NCI-H2107 (cell line): ENCODE measurements at regions not wholly inside any gene's neighbourhood (a gene's known extent, or its start where the extent isn't known, plus 50 kb on each side); places are given as distances from the start of the nearest gene placed in this dataset.
"Not testable (repeated sequence)": the region's sequence is repeated elsewhere in the genome, so short reads cannot be mapped to it uniquely, and the experiment has no call there.

Experiments
- DNase-seq: peaks from one replicate; lab custom pipeline; 2025; lab: John Stamatoyannopoulos, UW

DNA sequence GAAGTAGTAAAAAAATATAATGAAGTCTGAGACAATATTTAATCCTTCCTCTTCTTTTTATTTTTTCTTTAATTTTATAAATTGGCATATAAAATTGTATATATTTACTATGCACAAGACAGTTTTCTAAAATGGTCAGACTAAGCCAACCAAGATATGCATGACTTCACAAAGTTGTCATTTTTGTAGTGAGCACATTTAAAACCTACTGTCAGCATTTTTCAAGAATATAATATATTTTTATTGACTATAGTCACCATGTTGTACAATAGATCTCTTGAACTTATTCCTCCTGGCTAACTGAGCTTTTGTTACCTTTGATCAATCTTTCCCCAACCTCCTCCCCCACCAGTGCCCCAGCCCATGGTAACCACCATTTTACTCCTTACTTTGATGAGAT lies 129.2 kb downstream of the ATP6V1G3 start:
- no peak for DNase-seq

DNA sequence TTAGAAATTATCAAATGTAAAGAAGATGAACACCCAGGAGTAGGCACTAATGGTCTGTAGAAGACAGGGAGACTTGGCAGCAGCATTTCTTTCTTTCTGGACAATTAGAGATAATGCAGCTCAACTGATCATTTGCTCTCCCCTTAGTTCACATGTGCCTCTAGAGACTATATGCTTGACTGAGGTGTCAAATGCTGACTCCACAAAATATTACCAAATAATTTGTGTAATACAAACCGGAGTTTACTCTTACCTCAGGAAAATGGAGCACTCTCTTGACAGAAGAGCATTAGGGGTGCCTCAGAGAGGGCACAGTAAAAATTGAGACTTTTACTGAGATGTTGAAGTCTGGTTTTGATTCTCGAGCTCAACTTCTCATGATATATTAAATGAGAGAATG lies 131.8 kb downstream of the ATP6V1G3 start:
- DNase-seq = no peak

GRCh38 chr1:198404632-198405031 lies 135.8 kb downstream of the ATP6V1G3 start:
- not testable (repeated sequence) for DNase-seq

DNA sequence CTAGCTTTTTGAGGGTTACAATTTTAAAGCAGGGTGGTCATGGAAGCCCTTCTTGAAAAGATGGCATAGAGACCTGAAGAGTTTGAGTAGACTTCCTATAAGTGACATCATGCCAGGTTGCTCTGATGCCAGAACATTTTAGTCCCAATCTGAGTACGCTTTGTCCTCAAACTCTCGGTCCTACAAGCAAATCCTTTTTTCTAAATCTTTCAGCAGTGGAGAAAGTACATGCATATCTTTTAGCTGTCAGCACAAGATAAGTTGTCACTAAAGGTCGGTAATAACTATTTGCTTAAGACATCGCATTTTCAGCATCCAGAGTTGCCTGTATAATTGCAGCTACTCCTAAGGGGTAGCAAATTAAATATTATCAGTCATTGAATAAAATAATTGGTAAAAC lies 140.4 kb downstream of the ATP6V1G3 start:
- DNase-seq = no peak

DNA sequence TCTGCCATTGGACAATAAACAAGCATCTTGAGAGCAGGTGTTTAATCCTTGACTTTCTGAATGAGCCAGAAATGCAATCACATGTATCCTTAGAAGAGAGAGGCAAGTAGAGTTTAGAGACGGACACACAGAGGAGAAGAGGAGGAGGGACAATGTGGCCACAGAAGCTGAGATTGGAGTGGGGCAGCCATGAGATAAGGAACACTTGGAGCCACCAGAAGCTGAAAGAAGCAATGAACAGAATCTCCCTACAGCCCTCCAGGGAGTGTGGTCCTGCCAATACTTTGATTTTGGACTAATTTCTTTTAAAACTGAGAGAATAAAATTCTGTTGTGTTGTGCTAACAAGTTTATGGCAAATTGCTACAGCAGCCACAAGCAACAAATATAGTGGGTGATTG lies 141.0 kb downstream of the ATP6V1G3 start:
- DNase-seq = no peak

DNA sequence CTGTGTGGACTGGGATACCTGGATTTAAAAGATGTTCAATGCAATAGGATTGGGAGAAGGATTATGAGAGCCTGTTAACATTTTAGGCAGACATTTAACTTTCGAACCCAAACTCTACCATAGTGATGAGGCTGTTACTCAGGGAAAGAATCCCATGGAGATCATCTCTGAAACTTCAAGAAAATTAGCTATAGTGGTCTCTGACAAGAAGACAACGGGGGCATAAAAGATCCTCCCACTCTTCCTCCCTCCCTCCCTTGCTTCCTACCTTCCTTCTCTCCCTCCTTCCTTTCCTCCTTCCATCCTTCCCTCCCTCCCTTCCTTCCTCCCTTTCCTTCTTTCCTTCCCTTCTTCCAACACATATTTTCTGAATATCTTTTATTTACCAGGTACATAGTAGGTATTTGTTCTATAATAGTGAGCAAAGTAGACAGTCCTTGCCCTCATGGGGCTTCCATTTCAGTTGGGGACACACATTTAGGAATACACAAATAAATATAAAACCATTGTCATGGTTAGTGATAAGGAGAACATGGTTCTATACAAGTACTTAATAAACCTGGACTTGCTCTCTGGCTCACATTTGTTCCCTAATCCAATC lies 143.2 kb downstream of the ATP6V1G3 start:
- no peak for DNase-seq

DNA sequence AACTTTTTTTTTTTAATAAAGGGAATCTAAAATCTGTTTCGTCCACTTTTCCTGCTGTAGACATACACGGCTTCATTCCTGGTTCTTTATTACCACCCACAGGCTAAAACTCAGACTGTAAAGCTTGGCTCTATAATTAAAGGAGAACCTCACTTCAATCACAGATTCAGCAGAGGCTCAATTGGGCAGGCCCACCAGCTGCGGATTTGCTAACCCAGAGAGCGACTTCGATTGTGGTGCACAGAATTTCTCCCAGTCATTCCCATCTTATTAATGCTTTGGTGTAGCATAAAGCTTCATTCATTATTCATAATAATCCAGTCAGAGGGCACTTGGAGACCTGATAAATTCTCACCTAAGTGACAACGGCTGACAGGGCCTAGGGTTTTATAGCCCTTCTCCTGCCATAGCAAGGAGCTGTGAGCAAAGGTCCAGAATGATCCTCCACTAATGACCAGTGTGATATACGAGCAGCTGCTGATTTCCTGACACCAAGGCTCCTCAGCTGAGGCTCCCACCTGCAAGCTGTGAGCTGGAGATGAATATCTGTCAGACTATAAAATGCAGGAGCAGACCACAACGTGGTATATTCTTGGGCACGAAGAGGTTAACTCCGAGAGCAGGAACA lies 149.0 kb downstream of the ATP6V1G3 start:
- DNase-seq = no peak

GRCh38 chr1:198387587-198387986 lies 152.9 kb downstream of the ATP6V1G3 start:
- no peak for DNase-seq

DNA sequence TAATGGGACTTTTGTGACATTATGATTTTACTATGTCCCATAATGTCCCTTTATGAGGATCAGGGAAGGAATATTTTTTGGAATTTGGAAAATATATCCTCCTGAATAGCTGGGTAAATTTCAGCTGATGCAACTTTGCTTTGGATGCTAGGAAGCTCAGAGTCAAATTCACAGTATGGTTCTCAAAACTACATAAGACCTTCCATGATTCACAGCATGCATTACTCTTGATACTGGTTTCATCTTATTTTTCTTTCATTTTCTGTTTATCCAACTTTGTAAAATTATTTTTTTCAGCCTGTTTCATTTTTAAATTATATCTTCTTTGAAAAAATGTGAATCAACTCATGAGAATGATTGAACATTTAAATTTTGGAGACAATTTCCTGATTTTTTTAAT lies 160.2 kb downstream of the ATP6V1G3 start:
- DNase-seq = no peak

DNA sequence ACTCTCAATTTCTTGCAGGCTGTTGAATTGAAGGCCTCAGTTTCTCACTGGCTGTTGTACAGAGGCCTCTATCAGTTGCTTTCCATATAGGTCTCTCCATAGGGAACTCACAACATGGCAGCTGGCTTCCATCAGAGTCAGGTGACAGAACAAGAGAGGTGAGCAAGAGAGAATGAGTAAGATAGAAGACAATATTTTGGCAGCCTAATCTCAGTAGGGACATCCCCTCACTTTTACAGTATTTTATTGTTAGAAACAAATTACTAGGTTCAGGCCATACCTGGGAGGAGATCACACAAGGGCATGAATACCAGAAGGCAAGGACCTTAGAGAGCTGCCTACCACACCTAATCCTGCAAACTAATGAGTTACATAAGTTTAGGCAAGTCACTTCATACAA lies 162.8 kb downstream of the ATP6V1G3 start:
- DNase-seq = no peak

DNA sequence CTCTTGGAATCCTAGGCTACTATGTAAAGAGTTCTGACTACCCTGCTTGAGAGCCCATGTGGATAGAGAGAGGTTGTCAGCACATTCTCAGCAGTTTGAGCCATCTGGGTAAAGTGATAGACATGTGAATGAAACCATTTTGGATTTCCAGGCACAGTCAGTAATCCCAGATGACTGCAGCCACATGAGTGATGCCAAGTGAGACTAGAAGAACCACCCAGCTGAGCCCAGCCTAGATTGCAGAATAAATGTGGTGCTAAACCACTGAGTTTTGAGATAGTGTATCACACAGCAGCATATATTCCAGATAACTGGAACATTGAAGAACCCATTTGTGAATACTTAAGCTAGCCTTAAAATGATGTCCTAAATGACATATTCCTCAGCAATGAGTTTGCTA lies 166.2 kb downstream of the ATP6V1G3 start:
- no peak for DNase-seq

DNA sequence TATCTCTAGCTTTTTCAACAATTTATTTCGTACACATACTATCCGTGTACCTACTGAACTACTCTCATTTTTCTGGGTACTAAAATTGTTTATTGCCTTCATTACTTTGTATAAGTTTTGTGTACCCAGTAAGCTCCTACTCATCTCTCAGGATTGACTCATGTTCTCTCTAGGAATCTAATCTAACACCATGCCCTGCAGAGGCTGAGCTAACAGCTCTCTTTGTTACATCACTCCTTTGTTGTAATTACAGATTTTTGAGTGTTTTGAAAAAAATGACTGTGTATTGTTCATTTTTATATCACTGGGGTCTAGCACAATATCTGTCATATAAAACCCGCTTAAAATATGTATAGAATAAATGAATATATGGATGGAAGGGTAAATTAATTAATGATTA lies 167.1 kb downstream of the ATP6V1G3 start:
- DNase-seq = no peak
